NCI-H460 (cell line): ENCODE measurements at regions not wholly inside any gene's neighbourhood (a gene's known extent, or its start where the extent isn't known, plus 50 kb on each side); places are given as distances from the start of the nearest gene placed in this dataset.

Experiments
- DNase-seq: peaks from one replicate; pipeline ENCODE4 v3.0.0-alpha.2; 2016; ENCODE audit warnings: low read depth; ENCODE audit errors: extremely low read depth
- small RNA-seq, 2 experiments: library from RNA; depleted of rRNA; stranded (forward); fragments of <200 nt; gene quantifications; one replicate each; pipeline ENCODE3, GENCODE V24; 2014

GRCh38 chr5:129399069-129399468, 61.0 kb upstream of the ADAMTS19 start:
- no peak for DNase-seq

- no peak for DNase-seq
Observed at GRCh38 chr5:129400395-129400983, 59.6 kb upstream of the ADAMTS19 start.

- no peak for DNase-seq
Observed at GRCh38 chr5:129405222-129405621, 54.9 kb upstream of the ADAMTS19 start.

- DNase-seq: no peak
Observed at GRCh38 chr5:129406440-129406839, 53.7 kb upstream of the ADAMTS19 start.

Small RNA genes in the stretch of these regions (small RNA-seq; reads per million reads assigned to genes)
- gene MIR4460: 0 reads per million in 2 experiments
